ENCODE measurements at regions not wholly inside any gene's neighbourhood (a gene's known extent, or its start where the extent isn't known, plus 50 kb on each side); places are given as distances from the start of the nearest gene placed in this dataset.

DNA sequence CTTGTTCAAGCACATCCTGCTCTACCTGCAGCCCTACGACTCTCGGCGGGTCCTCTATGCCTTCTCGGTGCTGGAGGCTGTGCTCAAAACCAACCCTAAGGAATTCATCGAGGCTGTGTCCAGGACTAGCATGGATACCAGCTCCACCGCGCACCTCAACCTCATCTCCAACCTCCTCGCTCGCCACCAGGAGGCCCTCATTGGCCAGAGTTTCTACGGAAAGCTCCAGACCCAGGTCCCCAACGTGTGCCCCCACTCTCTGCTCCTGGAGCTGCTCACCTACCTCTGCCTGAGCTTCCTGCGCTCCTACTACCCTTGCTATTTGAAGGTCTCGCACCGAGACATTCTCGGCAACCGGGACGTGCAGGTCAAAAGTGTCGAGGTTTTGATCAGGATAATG is 74.3 kb upstream of the MORC3 start:
- Histone ChIP-seq H3K4me3 (ENCODE audit: low read depth, low read length, poor library complexity, severe bottlenecking) (no peak overlapping the region), H3K9me3 (ENCODE audit: low read depth, low read length, poor library complexity, severe bottlenecking) (no peaks in the 10 kb centered on the region), H3K27me3 (replicated peaks; ENCODE audit: insufficient read depth, low read depth, low read length, poor library complexity) (no peaks in the 10 kb centered on the region), H3K36me3 (ENCODE audit: insufficient read depth, low read length, poor library complexity, severe bottlenecking) (peaks cover 4% of the 10 kb centered on the region), H3K4me1 (ENCODE audit: insufficient read depth, low read length, poor library complexity, severe bottlenecking) (no peaks in the 10 kb centered on the region), H3K27ac (ENCODE audit: low read depth, low read length, poor library complexity, severe bottlenecking) (no peak overlapping the region)
- BruUV-seq (replicated peaks), result no TSS peak
- no peak for DNase-seq (ENCODE audit: low spot score)
- intact Hi-C loops (cut with micrococcal nuclease; ENCODE audit: unreplicated experiment), result no loop called here
- POLR2A ChIA-PET (ENCODE audit: low non-redundant PET), result no interaction called here
- TF ChIP-seq, protein P1, sequence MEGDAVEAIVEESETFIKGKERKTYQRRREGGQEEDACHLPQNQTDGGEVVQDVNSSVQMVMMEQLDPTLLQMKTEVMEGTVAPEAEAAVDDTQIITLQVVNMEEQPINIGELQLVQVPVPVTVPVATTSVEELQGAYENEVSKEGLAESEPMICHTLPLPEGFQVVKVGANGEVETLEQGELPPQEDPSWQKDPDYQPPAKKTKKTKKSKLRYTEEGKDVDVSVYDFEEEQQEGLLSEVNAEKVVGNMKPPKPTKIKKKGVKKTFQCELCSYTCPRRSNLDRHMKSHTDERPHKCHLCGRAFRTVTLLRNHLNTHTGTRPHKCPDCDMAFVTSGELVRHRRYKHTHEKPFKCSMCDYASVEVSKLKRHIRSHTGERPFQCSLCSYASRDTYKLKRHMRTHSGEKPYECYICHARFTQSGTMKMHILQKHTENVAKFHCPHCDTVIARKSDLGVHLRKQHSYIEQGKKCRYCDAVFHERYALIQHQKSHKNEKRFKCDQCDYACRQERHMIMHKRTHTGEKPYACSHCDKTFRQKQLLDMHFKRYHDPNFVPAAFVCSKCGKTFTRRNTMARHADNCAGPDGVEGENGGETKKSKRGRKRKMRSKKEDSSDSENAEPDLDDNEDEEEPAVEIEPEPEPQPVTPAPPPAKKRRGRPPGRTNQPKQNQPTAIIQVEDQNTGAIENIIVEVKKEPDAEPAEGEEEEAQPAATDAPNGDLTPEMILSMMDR (conservative IDR thresholded peaks at IDR 0.05; ENCODE audit: low read depth, low read length), result no peak
- TF ChIP-seq EZH2 (IDR thresholded peaks at IDR 0.05; ENCODE audit: borderline replicate concordance, low read depth, low read length, poor library complexity, severe bottlenecking), result no peak
- CTCF ChIA-PET, result no interaction called here

DNA sequence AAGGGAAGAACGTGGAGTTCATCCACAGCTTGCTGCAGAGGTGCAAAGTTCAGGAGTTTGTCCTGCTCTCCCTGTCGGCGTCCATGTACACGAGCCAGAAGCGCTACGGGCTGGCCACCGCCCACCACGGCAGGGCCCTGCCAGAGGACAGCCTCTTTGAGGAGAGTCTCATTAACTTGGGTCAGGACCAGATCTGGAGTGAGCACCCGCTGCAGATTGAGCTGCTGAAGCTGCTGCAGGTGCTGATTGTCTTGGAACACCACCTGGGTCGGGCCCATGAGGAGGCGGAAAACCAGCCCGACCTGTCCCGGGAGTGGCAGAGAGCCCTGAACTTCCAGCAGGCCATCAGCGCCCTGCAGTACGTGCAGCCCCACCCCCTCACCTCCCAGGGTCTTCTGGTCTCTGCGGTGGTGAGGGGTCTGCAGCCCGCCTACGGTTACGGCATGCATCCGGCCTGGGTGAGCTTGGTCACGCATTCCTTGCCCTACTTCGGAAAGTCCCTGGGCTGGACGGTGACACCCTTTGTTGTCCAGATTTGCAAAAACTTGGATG is 73.8 kb upstream of the MORC3 start:
- ChIA-PET POLR2A (ENCODE audit: low non-redundant PET) (no interaction called here), CTCF (no interaction called here)
- H3K36me3 ChIP-seq (ENCODE audit: insufficient read depth, low read length, poor library complexity, severe bottlenecking), result peaks cover 4% of the 10 kb centered on the region
- no peaks in the 10 kb centered on the region for H3K9me3 ChIP-seq (ENCODE audit: low read depth, low read length, poor library complexity, severe bottlenecking)
- H3K27me3 ChIP-seq (replicated peaks; ENCODE audit: insufficient read depth, low read depth, low read length, poor library complexity), result no peaks in the 10 kb centered on the region
- H3K4me1 ChIP-seq (ENCODE audit: insufficient read depth, low read length, poor library complexity, severe bottlenecking), result no peaks in the 10 kb centered on the region
- H3K27ac ChIP-seq (ENCODE audit: low read depth, low read length, poor library complexity, severe bottlenecking), result no peak overlapping the region
- no peak overlapping the region for H3K4me3 ChIP-seq (ENCODE audit: low read depth, low read length, poor library complexity, severe bottlenecking)
- intact Hi-C loops (cut with micrococcal nuclease; ENCODE audit: unreplicated experiment), result no loop called here
- TF ChIP-seq, protein P1 (conservative IDR thresholded peaks at IDR 0.05; ENCODE audit: low read depth, low read length), result no peak
- TF ChIP-seq EZH2 (IDR thresholded peaks at IDR 0.05; ENCODE audit: borderline replicate concordance, low read depth, low read length, poor library complexity, severe bottlenecking), result no peak
- DNase-seq (ENCODE audit: low spot score), result no peak
- no TSS peak for BruUV-seq (replicated peaks)

DNA sequence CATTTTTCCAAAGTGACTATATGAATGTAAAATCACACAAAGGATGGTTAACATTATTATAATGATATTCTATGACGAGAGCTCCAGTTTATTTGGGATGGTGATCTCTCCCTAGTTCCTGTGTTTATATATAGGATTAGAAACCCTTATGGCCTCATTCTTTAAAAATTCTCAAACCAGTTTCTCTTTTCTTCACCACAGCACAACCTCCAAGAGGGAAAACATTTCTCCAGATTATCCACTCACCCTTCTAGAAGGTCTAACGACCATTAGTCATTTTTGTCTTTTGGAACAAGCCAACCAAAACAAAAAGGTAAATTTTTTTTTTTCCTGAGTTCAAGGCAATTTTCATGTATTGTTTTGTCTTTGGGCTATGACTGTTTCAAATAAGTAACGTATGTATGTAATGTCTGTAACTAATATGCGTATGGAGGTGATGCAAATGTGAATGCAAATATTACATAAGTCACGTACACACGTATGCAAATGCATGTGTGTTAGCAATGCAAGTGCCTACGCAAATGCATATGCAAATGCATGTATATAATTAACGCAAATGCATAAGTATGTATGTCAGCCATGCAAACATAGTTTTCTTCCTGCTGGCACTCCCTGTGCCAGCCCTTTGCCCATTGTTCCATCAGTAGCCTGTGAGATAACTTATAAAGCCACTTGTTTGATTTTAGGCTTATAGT is 72.5 kb upstream of the MORC3 start:
- H3K9me3 ChIP-seq (ENCODE audit: low read depth, low read length, poor library complexity, severe bottlenecking), result no peaks in the 10 kb centered on the region
- H3K4me3 ChIP-seq (ENCODE audit: low read depth, low read length, poor library complexity, severe bottlenecking), result no peak overlapping the region
- ChIA-PET CTCF (no interaction called here), POLR2A (ENCODE audit: low non-redundant PET) (no interaction called here)
- no TSS peak for BruUV-seq (replicated peaks)
- no peaks in the 10 kb centered on the region for H3K4me1 ChIP-seq (ENCODE audit: insufficient read depth, low read length, poor library complexity, severe bottlenecking)
- no peak for TF ChIP-seq EZH2 (IDR thresholded peaks at IDR 0.05; ENCODE audit: borderline replicate concordance, low read depth, low read length, poor library complexity, severe bottlenecking)
- TF ChIP-seq, protein P1 (conservative IDR thresholded peaks at IDR 0.05; ENCODE audit: low read depth, low read length), result no peak
- H3K27ac ChIP-seq (ENCODE audit: low read depth, low read length, poor library complexity, severe bottlenecking), result no peak overlapping the region
- H3K36me3 ChIP-seq (ENCODE audit: insufficient read depth, low read length, poor library complexity, severe bottlenecking), result peaks cover 4% of the 10 kb centered on the region
- H3K27me3 ChIP-seq (replicated peaks; ENCODE audit: insufficient read depth, low read depth, low read length, poor library complexity), result no peaks in the 10 kb centered on the region
- intact Hi-C loops (cut with micrococcal nuclease; ENCODE audit: unreplicated experiment), result no loop called here
- DNase-seq (ENCODE audit: low spot score), result no peak

Measured in A673 (cell line).